ENCODE measurements at regions not wholly inside any gene's neighbourhood (a gene's known extent, or its start where the extent isn't known, plus 50 kb on each side); places are given as distances from the start of the nearest gene placed in this dataset.

DNA sequence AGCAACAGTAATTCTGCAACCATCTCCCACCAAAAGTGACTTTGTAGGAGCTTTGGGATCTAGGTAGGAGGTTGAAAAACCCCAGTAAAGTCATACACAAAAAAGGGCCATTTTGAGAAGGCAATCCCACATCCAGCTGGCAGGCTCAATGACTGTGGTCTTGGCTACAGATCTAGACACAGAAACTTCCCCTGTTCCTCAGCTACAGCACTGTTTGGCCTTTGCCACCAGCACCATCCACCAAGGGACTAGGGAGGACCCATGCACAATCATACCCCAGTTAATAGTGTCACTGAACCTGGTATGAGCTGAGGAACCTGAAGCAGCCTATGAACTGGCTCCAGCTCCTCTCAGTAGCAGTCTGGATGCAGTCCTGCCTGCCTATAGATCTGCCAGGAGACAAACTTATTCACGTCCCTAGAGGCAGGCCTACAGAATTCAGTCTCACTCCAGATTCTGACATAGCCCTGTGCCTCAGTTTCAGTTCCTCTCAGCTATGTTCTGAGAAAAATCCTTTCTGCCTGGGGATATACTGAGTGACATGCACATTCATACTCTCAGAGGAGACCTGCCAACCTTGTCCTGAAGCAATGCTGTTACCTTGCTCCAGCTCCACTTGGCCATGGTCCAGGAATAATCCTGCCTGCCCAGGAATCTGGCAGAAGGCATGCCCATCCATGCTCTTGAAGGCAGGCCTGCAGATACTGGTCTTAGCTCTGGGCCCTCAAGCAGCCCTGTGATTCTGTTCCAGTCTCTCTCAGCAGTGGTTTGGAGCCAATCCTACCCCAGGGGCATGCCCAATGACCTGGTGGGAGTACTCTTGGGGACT is 2048.3 kb upstream of the PCDH20 start:
- TF ChIP-seq, protein P1, sequence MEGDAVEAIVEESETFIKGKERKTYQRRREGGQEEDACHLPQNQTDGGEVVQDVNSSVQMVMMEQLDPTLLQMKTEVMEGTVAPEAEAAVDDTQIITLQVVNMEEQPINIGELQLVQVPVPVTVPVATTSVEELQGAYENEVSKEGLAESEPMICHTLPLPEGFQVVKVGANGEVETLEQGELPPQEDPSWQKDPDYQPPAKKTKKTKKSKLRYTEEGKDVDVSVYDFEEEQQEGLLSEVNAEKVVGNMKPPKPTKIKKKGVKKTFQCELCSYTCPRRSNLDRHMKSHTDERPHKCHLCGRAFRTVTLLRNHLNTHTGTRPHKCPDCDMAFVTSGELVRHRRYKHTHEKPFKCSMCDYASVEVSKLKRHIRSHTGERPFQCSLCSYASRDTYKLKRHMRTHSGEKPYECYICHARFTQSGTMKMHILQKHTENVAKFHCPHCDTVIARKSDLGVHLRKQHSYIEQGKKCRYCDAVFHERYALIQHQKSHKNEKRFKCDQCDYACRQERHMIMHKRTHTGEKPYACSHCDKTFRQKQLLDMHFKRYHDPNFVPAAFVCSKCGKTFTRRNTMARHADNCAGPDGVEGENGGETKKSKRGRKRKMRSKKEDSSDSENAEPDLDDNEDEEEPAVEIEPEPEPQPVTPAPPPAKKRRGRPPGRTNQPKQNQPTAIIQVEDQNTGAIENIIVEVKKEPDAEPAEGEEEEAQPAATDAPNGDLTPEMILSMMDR (IDR thresholded peaks at IDR 0.05): no peak
- no peak for TF ChIP-seq POLR2A (IDR thresholded peaks at IDR 0.05)
